C1 segment of cervical spinal cord (tissue), 14 donors: ENCODE measurements at regions not wholly inside any gene's neighbourhood (a gene's known extent, or its start where the extent isn't known, plus 50 kb on each side); places are given as distances from the start of the nearest gene placed in this dataset.
A peak's percentile ranks its signal among the peaks of the same experiment; 100 is the strongest.
"Not testable (repeated sequence)": the region's sequence is repeated elsewhere in the genome, so short reads cannot be mapped to it uniquely, and the experiment has no call there.

Source experiments
- DNase-seq, 14 donors: peaks; one replicate each; lab custom pipeline; 2025; lab: John Stamatoyannopoulos, UW

DNA sequence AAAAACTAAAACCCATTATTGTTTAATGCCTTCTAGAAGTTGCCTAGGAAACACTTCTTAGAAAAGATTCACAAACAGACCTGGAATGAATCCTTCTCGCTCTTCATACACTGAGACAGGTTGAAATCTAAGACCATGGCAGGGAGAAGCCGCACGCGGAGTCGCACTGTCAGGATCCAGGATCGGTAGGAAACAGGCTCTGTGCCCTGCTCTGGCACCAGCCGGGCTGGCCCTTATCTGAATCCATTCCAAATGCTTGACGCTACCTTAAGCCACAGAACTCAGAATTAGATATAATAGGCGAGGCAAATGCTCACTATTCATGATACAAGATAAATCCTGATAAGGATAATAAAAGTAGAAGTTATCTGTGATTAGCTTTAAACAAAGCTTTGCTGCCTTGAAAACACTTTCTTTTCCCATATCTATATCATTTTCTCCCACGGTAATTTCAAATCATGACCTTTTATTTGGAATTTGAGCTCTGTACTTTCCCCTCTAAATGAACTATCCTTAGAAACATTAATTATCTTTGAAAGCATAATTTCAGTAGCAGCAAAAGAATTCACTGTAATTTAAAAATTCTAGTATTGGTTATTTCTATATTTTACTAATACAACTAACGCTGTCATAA, 385.6 kb downstream of the IRS2 start:
- DNase-seq, result no peak

- DNase-seq, result peak in 4 of 14 donors; percentile 10 to 25 (median 16)
Measured at GRCh38 chr13:109400209-109400608, 386.2 kb downstream of the IRS2 start.

DNA sequence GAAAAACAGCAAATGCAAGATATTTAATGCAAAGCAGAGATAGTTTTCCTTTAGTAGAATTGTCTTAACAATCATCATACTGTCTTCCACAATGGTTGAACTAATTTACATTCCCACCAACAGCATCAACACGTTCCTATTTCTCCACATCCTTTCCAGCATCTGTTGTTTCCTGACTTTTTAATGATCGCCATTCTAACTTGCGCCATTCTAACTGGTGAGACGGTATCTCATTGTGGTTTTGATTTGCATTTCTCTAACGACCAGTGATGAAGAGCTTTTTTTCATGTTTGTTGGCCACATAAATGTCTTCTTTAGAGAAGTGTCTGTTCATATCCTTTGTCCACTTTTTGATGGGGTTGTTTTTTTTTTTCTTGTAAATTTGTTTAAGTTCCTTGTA, 388.3 kb downstream of the IRS2 start:
- DNase-seq, result not testable (repeated sequence)

DNA sequence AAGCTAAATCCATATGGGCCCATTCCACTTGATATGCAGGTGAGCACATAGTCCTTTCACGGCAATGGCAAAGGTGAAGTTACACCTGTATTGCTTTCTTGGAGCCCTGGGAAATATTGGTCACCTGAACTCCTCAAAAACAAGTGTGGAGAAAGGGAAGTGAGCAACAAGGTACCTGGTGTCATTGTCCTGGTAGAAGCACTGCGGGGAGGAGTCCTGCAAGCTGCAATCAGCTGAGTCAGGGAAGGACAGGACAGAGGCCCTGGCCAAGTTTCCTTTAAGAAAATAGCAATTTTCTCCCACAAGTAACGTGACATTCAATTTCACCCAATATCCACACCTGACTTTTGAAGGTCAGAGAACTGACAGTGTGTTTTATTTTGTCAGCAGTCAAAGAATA, 389.1 kb downstream of the IRS2 start:
- DNase-seq, result no peak

GRCh38 chr13:109396266-109396665, 390.1 kb downstream of the IRS2 start:
- no peak for DNase-seq

DNA sequence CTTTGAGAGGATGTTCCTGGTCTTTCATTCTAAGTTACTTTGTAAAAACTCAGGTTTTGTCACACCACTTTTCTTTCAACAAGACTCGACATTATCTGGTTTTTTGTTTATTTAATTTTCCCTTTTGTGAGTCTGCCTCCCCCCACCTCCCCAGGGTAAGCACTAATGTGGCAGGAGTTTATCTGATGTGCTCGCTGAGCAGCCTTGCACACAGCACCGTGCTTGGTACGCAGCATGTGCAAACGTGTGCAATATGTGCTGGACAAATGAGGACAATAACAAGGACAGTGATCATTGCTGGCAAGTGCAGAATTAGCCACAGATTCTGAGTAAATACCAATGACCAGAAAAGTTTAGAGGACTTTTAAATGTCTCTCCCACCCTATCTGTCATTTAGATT, 391.4 kb downstream of the IRS2 start:
- DNase-seq, result no peak

DNA sequence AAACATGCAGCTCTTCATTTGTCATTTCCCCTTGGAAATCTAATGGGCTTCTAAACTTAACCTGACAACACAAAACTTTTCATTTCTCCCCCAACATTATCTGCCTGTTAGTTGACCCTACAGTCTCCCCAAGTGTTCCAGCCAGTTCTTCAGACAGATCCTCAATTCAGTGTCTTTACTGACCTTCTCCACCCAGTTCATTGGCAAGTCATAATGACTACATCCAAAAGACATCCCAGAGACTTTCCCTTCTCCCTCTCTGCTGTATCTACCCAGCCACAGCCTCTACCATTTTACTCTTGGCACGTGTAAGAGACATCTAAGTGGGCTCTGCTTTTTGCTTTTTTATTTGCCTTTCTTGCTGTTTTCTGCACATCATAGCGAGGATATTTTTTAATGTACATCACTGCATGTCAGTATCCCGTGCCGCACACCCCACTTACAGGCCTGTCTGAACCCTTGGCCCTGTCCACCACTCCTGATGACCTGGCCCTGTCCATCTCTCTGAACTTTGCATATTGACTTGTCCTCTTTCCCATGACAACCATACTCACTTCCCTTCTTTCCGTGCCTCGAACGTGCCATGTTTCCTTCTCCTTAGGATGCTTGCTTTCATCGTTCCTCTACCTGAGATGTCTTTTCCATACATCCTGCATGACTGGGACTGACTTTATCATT, 391.9 kb downstream of the IRS2 start:
- DNase-seq, result no peak

- no peak for DNase-seq
Measured at GRCh38 chr13:109393045-109393444, 393.3 kb downstream of the IRS2 start.

DNA sequence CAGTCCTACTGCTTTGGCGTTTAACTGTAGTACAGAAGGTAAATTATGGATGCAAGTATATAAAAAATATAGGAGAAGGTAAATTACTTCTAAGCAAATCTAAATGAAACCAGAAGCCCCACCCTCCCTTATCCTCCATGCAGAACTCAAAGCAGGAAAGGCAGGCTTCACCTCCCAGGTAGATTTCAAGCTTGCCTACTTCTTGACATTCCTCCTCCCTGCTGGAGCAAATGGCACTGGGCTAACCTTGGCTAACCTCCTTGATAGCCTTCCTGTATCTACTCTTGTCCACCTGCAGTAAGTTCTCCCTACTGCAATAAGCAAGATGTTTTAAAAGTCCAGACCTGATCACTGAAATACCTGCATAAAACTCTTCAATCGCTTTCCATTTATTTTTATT, 396.0 kb downstream of the IRS2 start:
- DNase-seq, result no peak

DNA sequence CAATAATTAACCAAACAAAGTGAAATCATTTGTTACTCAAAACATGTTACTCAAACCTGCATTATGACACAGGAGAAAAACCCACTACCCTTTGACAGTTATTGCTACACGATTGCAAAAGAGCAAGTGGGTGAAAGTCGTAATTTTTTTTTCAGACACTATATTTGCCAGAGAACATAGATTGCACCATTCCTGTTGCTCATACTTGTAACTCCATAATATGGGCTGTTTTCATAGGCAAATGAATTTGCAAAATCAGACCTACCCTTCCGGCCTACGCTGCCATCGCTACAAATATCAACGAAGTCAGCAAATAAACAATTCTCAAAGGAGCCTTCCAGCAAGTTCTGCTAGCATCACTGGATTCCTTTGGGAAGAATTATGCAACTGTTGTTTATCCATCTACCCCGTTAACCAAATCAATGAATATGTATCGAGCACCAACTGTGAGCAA, 396.5 kb downstream of the IRS2 start:
- no peak for DNase-seq

GRCh38 chr13:109389456-109389855, 396.9 kb downstream of the IRS2 start:
- no peak for DNase-seq

- DNase-seq, result no peak
Measured at GRCh38 chr13:109387471-109387870, 398.9 kb downstream of the IRS2 start.

DNA sequence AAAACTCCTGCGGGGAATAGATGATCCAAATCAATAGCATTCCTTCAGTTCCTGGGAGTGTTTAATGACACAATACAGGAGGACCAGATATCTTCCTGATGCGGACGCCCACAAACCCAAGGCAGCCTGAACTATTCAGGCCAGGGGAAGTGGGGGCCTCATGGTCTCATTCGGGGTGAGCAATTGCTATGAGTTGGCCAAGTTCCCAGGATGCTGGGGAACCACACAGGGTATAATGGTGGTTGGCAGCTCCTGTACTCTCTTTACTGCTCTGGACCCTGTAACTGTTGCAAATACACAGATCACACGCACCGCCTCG, 401.2 kb downstream of the IRS2 start:
- no peak for DNase-seq

DNA sequence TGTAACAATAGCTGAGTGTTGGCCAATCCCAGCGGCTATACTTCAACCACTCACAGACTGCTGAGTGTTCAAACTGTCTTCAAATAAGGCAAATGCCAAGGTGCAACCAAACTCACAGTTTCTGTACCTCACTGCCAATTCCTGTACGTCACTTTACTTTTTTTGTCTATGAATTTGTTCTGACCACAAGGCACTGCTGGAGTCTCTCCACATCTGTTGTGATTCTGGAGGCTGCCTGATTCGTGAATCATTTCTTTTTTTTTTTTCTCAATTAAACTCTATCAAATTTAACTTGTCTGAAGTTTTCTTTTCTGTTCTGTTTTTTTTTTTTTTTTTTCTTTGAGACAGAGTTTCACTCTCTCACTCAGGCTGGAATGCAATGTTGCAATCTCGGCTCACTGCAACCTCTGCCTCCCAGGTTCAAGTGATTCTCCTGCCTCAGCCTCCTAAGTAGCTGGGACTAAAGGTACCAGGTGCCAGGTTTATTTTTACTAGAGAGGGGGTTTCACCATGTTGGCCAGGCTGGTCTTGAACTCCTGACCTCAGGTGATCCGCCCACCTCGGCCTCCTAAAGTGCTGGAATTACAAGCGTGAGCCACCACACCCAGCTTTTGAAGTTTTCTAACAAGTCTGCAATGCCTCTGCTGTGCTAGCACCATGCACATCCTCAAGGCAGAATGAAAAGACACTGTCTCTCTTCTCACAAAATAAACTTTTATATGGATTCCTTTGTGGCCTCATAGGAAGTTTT, 401.7 kb downstream of the IRS2 start:
- no peak for DNase-seq

- DNase-seq, result no peak
Measured at GRCh38 chr13:109383683-109384082, 402.7 kb downstream of the IRS2 start.

DNA sequence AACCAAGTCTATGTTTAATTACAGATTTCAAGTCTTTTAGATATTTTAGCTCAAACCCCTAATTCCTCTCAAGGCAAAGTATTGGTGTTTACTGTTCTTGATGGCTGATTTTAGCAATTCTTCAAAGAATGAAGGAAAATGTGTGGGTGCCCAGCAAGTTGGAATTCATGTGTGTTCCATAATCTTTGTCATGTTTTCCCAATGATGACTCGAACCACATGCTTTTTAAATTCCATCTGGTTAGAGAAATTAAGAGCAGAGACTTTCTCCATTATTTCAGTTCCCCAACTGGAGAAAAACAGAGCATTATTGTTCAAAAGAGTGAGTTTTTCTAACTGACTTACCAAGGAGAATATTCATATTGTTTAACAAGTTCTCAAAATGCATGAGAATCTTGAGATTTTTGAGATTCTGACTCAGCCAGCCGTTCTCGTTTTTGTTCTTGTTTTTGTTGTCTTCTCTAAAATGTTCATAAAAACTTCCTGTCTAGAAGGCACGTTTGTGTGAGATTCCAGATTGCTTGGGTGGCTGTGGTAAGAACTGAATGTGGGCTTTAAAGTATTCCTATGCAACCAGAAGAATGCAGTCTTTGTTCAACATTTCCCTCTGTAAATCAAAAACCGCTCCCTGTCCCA, 404.7 kb downstream of the IRS2 start:
- DNase-seq, result no peak

GRCh38 chr13:109380457-109380856, 405.9 kb downstream of the IRS2 start:
- no peak for DNase-seq

- no peak for DNase-seq
Measured at GRCh38 chr13:109379930-109380329, 406.5 kb downstream of the IRS2 start.

- no peak for DNase-seq
Measured at GRCh38 chr13:109376936-109377335, 409.4 kb downstream of the IRS2 start.

DNA sequence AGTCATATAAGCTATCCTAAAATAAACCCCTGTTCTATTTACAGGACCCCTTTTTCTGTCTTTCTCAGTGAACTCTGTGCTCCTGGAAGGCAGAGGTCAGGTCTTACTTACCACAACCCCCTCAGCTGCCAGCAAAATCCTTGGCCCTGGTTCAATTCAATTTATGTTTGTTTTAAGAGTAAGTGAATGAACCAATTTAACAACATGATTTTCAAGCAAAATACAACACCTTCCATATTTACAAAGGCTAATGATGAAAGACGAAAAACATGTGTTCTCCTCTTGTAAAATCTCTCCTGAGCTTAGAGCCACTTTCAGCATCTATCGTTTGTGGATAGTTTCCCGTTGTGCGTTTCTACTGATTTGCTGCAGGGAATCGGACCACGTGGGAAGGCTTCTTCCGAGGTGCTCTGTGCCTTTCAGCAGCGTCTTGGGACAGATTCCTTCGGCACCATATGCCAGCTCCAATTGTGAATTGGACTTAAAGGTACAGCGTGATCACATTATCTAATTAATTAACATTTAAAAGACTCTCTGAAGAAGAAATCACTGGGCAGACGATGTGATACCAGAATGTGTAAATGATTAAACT, 411.7 kb downstream of the IRS2 start:
- no peak for DNase-seq

DNA sequence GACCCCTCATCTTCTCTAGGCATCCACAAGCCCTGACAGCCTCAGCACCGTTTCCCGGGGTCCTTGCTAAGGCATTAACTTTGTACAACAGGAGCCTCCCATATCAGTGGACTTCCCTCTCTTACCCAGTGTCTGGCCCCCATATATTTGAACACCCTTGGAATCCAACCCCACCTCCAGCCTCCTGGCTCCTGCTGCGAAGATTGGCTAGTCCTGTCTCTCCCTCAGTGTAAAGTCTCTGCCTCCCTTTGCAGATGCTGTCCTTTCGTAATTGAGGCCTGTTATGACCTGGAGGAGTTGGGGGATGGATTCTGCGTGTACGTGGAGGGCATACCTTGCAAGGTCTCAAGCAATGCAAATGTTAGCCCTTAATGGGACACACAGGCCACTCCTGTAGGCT, 413.7 kb downstream of the IRS2 start:
- no peak for DNase-seq

DNA sequence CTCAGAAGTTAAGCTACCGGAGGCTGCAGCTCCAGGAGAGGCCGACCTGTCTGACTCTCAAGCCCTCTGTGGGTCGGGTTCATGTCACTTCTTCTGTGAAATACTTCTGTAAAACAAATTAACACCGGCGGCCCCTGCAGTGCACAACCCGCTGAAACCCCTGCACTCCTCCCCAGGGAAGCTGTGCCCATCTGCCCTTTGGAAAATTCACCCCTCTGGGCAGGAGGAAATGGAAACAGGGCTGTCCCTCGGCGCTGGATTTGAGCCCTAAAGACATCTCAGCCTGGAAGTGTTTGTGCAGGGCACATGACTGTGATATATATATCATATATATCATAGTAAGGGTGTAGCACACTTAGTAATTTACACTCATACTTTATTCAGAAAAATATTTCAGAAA, 415.3 kb downstream of the IRS2 start:
- DNase-seq, result no peak
